Suprapubic skin (tissue), 4 donors: ENCODE measurements at regions not wholly inside any gene's neighbourhood (a gene's known extent, or its start where the extent isn't known, plus 50 kb on each side); places are given as distances from the start of the nearest gene placed in this dataset.

Source experiments
- DNase-seq, 2 donors: peaks; one replicate each; pipeline ENCODE4 v3.0.0-alpha.2; 2019; ENCODE audit warnings: low spot score in 2 of 2
- H3K27ac ChIP-seq: fragments of 200-600 bp; sonication (generic); one replicate; pipeline ENCODE4 v1.5.1; 2019
- H3K27me3 ChIP-seq: fragments of 200-600 bp; sonication (generic); one replicate; pipeline ENCODE4 v1.5.1; 2019
- H3K36me3 ChIP-seq: fragments of 200-600 bp; sonication (generic); one replicate; pipeline ENCODE4 v1.5.1; 2019
- H3K4me1 ChIP-seq: fragments of 200-600 bp; sonication (generic); one replicate; pipeline ENCODE4 v1.5.1; 2019
- H3K4me3 ChIP-seq: fragments of 200-600 bp; sonication (generic); one replicate; pipeline ENCODE4 v1.5.1; 2019; ENCODE audit warnings: mild to moderate bottlenecking
- H3K9me3 ChIP-seq: fragments of 200-600 bp; sonication (generic); one replicate; pipeline ENCODE4 v1.5.1; 2019
- CTCF ChIP-seq, 2 donors: fragments of 200-600 bp in 1 of 2; fragments of 450-650 bp in 1 of 2; sonication (generic) in 1 of 2; IDR thresholded peaks; one replicate each; pipeline ENCODE4 v1.5.1; 2016 to 2019; ENCODE audit warnings: antibody characterized with exemption in 2 of 2, mild to moderate bottlenecking in 1 of 2, moderate library complexity in 1 of 2
- EP300 ChIP-seq: sonication (generic); formaldehyde crosslinking; IDR thresholded peaks from one replicate; pipeline ENCODE4 v1.6.1; 2017; ENCODE audit warnings: antibody characterized with exemption
- POLR2A ChIP-seq, 2 donors: fragments of 450-650 bp; IDR thresholded peaks; one replicate each; pipeline ENCODE4 v1.6.1; 2017; ENCODE audit warnings: antibody characterized with exemption in 2 of 2, mild to moderate bottlenecking in 2 of 2, moderate library complexity in 2 of 2
- POLR2AphosphoS5 ChIP-seq, 3 donors: sonication (generic); formaldehyde crosslinking; IDR thresholded peaks; one replicate each; pipeline ENCODE4 v1.6.1; 2017; ENCODE audit warnings: antibody characterized with exemption in 3 of 3
- WGBS: methylation state at CpG from one replicate; pipeline ENCODE4 v1.1.5; 2018; 5-methylcytosine and 5-hydroxymethylcytosine counted together

GRCh38 chr6:132005178-132005577 lies 54.0 kb upstream of the CCN2 start:
- H3K27ac ChIP-seq, result no peak overlapping the region
- 81% methylated on average over 2 of the region's 2 CpGs for WGBS

GRCh38 chr6:132004668-132005067 lies 53.5 kb upstream of the CCN2 start:
- no peak overlapping the region for H3K4me3 ChIP-seq
- H3K27ac ChIP-seq, result no peak overlapping the region
- TF ChIP-seq POLR2A (IDR thresholded peaks at IDR 0.05), result no peak
- no peak for TF ChIP-seq POLR2AphosphoS5 (IDR thresholded peaks at IDR 0.05)
- TF ChIP-seq CTCF (IDR thresholded peaks at IDR 0.05), result no peak
- TF ChIP-seq EP300, result no peak
- no peaks in the 10 kb centered on the region for H3K4me1 ChIP-seq
- no peak for DNase-seq
- H3K27me3 ChIP-seq, result no peaks in the 10 kb centered on the region
- 68% methylated on average over 1 of the region's 1 CpG for WGBS
- peaks cover 5% of the 10 kb centered on the region for H3K9me3 ChIP-seq
- no peaks in the 10 kb centered on the region for H3K36me3 ChIP-seq

More at GRCh38 chr6:132005178-132005577, 54.0 kb upstream of the CCN2 start:
- DNase-seq, result no peak
- no peaks in the 10 kb centered on the region for H3K4me1 ChIP-seq
- H3K4me3 ChIP-seq, result no peak overlapping the region
- H3K9me3 ChIP-seq, result peaks cover 5% of the 10 kb centered on the region
- no peaks in the 10 kb centered on the region for H3K36me3 ChIP-seq
- no peaks in the 10 kb centered on the region for H3K27me3 ChIP-seq
- no peak for TF ChIP-seq POLR2A (IDR thresholded peaks at IDR 0.05)
- no peak for TF ChIP-seq EP300
- TF ChIP-seq POLR2AphosphoS5 (IDR thresholded peaks at IDR 0.05), result no peak
- TF ChIP-seq CTCF (IDR thresholded peaks at IDR 0.05), result no peak

GRCh38 chr6:132003516-132004178 lies 52.5 kb upstream of the CCN2 start:
- no peak overlapping the region for H3K4me3 ChIP-seq
- H3K27me3 ChIP-seq, result no peaks in the 10 kb centered on the region
- 87% methylated on average over 7 of the region's 7 CpGs for WGBS
- peaks cover 5% of the 10 kb centered on the region for H3K9me3 ChIP-seq
- no peaks in the 10 kb centered on the region for H3K36me3 ChIP-seq
- no peak for DNase-seq
- TF ChIP-seq POLR2AphosphoS5 (IDR thresholded peaks at IDR 0.05), result no peak
- TF ChIP-seq POLR2A (IDR thresholded peaks at IDR 0.05), result no peak
- TF ChIP-seq CTCF (IDR thresholded peaks at IDR 0.05), result no peak
- TF ChIP-seq EP300, result no peak
- no peaks in the 10 kb centered on the region for H3K4me1 ChIP-seq
- no peak overlapping the region for H3K27ac ChIP-seq
